ENCODE measurements at regions not wholly inside any gene's neighbourhood (a gene's known extent, or its start where the extent isn't known, plus 50 kb on each side); places are given as distances from the start of the nearest gene placed in this dataset.

- TF ChIP-seq POLR2A (IDR thresholded peaks at IDR 0.05) (no peak), POLR2AphosphoS5 (IDR thresholded peaks at IDR 0.05) (no peak)
Measured at GRCh38 chr17:77484111-77484510, 343.3 kb downstream of the SEC14L1 start.

All from breast epithelium (tissue), 3 donors.